ENCODE measurements at regions not wholly inside any gene's neighbourhood (a gene's known extent, or its start where the extent isn't known, plus 50 kb on each side); places are given as distances from the start of the nearest gene placed in this dataset.

DNA sequence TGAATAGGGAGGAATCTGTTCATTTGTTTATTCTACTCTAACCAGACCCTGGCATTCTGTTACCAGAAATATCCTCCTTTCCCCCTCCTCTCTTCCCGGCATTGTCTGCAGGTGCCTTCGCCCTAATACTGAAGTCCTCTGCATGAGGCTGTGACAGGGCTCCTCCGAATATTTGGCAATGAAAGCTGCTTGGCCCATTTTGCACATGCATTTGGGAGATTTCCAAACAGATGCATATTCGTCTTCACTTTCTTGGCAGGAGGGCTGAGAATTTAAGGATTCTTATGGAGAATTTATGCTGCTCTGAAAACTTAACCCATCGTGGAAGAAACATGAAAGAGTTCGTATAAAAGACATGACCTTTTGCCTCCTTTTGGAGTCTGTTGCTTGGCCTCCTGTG is 484.0 kb downstream of the ZNF608 start:
- TF ChIP-seq POLR2A (IDR thresholded peaks at IDR 0.05; ENCODE audit: borderline replicate concordance, extremely low read depth, insufficient read depth, insufficient read length) (no peak), EZH2 (IDR thresholded peaks at IDR 0.05) (no peak), REST (IDR thresholded peaks at IDR 0.05; ENCODE audit: low read depth) (no peak), ZNF274 (IDR thresholded peaks at IDR 0.05; ENCODE audit: low read depth, low read length) (no peak), JUND (IDR thresholded peaks at IDR 0.05) (no peak)
- TF ChIP-seq, protein P1, sequence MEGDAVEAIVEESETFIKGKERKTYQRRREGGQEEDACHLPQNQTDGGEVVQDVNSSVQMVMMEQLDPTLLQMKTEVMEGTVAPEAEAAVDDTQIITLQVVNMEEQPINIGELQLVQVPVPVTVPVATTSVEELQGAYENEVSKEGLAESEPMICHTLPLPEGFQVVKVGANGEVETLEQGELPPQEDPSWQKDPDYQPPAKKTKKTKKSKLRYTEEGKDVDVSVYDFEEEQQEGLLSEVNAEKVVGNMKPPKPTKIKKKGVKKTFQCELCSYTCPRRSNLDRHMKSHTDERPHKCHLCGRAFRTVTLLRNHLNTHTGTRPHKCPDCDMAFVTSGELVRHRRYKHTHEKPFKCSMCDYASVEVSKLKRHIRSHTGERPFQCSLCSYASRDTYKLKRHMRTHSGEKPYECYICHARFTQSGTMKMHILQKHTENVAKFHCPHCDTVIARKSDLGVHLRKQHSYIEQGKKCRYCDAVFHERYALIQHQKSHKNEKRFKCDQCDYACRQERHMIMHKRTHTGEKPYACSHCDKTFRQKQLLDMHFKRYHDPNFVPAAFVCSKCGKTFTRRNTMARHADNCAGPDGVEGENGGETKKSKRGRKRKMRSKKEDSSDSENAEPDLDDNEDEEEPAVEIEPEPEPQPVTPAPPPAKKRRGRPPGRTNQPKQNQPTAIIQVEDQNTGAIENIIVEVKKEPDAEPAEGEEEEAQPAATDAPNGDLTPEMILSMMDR (IDR thresholded peaks at IDR 0.05 in 2 of 3, conservative IDR thresholded peaks at IDR 0.05 in 1 of 3; ENCODE audit: borderline replicate concordance in 1 of 3, insufficient read depth in 1 of 3, low read depth in 2 of 3, low read length in 2 of 3): no peak

Data from HCT116 (cell line).